ENCODE measurements at regions not wholly inside any gene's neighbourhood (a gene's known extent, or its start where the extent isn't known, plus 50 kb on each side); places are given as distances from the start of the nearest gene placed in this dataset.

DNA sequence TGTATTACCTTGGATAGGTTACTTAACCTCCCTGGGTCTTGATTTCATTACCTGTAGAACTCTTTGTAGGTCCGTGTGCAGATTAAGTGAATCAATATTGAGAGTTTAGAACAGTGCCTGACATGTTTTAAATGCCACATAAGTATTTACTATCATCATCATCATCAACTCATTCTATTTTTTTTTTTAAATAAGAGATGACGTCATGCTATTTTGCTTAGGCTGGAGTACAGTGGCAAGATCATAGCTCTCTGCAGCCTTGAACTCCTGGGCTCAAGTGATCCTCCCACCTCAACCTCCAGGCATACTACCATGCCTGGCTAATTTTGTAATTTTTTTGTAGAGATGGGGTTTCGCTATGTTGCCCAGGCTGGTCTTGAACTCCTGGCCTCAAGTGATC, 132.0 kb upstream of the FZD8 start:
- intact Hi-C loops (cut with DNase I), result no loop called here
- peaks cover 7% of the 10 kb centered on the region for H3K4me1 ChIP-seq
- no peak overlapping the region for H3K4me3 ChIP-seq
- DNase-seq (no peak), ATAC-seq (no peak)
- no peak overlapping the region for H3K27ac ChIP-seq
- TF ChIP-seq POLR2A (IDR thresholded peaks at IDR 0.05), result no peak
- TF ChIP-seq, protein P1, sequence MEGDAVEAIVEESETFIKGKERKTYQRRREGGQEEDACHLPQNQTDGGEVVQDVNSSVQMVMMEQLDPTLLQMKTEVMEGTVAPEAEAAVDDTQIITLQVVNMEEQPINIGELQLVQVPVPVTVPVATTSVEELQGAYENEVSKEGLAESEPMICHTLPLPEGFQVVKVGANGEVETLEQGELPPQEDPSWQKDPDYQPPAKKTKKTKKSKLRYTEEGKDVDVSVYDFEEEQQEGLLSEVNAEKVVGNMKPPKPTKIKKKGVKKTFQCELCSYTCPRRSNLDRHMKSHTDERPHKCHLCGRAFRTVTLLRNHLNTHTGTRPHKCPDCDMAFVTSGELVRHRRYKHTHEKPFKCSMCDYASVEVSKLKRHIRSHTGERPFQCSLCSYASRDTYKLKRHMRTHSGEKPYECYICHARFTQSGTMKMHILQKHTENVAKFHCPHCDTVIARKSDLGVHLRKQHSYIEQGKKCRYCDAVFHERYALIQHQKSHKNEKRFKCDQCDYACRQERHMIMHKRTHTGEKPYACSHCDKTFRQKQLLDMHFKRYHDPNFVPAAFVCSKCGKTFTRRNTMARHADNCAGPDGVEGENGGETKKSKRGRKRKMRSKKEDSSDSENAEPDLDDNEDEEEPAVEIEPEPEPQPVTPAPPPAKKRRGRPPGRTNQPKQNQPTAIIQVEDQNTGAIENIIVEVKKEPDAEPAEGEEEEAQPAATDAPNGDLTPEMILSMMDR (IDR thresholded peaks at IDR 0.05), result no peak
- H3K9me3 ChIP-seq, result no peaks in the 10 kb centered on the region
- no peaks in the 10 kb centered on the region for H3K36me3 ChIP-seq (replicated peaks in 1 of 2; ENCODE audit: insufficient read depth in 1 of 2, low read depth in 2 of 2)
- WGBS, 2 donors, result 65 to 75% methylated on average over 3 of the region's 3 CpGs
- no peaks in the 10 kb centered on the region for H3K27me3 ChIP-seq

- H3K4me1 ChIP-seq, result peaks cover 7% of the 10 kb centered on the region
- intact Hi-C loops (cut with DNase I), result no loop called here
- no peak overlapping the region for H3K4me3 ChIP-seq
- TF ChIP-seq POLR2A (IDR thresholded peaks at IDR 0.05), result no peak
- TF ChIP-seq, protein P1 (IDR thresholded peaks at IDR 0.05), result no peak
- peak overlapping the region in 1 of 4 donors; percentile 26 for H3K27ac ChIP-seq
- H3K9me3 ChIP-seq, result no peaks in the 10 kb centered on the region
- peak; percentile 58 for ATAC-seq
- peak; percentile 25 to 58 (median 52) for DNase-seq
- H3K36me3 ChIP-seq (replicated peaks in 1 of 2; ENCODE audit: insufficient read depth in 1 of 2, low read depth in 2 of 2), result no peaks in the 10 kb centered on the region
- H3K27me3 ChIP-seq, result no peaks in the 10 kb centered on the region
- WGBS, 2 donors, result 17 to 32% methylated on average over 4 of the region's 4 CpGs
Observed at GRCh38 chr10:35770817-35771355, 128.8 kb upstream of the FZD8 start.

DNA sequence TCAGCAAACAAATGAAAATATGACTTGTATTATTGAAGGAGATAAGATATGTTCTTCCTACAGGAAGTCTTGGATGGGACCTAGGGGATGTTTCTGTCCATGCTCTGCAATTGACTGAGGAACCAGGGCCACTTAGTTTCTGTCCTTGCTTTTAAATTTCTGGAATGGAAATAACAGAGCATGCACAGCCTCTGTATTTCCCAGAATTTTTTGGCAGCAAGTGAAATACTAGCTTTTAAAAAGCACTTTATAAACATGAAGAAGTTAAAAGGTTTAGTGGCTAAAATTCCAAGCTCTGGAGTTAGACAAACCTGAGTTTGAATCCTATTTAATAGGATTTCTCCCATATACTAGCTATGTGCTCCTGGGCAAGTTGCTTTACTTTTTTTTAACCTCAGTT, 127.7 kb upstream of the FZD8 start:
- intact Hi-C loops (cut with DNase I), result no loop called here
- no peak for ATAC-seq

DNA sequence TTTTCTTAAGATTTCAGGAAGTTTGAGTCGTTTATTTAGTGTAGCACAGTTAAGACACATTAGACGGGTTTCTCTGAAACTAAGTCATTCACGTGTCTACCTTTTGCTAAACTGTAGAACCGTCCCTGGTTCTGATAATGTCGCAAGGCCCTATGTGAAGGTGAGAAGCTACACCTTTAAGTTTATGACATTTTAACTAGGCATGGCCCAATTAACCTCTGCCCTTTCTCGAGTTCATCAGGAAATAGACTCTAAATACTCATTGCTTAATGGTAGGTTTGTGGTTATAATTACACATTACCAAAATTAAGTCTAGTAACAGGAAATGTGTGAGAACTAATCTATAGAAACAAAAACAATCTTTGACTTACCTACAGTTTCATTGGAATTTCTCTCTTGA, 126.6 kb upstream of the FZD8 start:
- ATAC-seq (no peak), DNase-seq (no peak)
- Histone ChIP-seq H3K27me3 (no peaks in the 10 kb centered on the region), H3K27ac (no peak overlapping the region), H3K4me1 (peaks cover 12% of the 10 kb centered on the region), H3K9me3 (no peaks in the 10 kb centered on the region), H3K4me3 (no peak overlapping the region), H3K36me3 (replicated peaks in 1 of 2; ENCODE audit: insufficient read depth in 1 of 2, low read depth in 2 of 2) (no peaks in the 10 kb centered on the region)
- TF ChIP-seq POLR2A (IDR thresholded peaks at IDR 0.05), result no peak
- TF ChIP-seq, protein P1 (IDR thresholded peaks at IDR 0.05), result no peak
- WGBS, 2 donors, result 75 to 79% methylated on average over 6 of the region's 6 CpGs
- intact Hi-C loops (cut with DNase I), result no loop called here

More for the DNA sequence above, 127.7 kb upstream of the FZD8 start:
- H3K9me3 ChIP-seq, result no peaks in the 10 kb centered on the region
- no peaks in the 10 kb centered on the region for H3K27me3 ChIP-seq
- H3K4me1 ChIP-seq, result peaks cover 12% of the 10 kb centered on the region
- no peak for DNase-seq
- H3K4me3 ChIP-seq, result no peak overlapping the region
- H3K27ac ChIP-seq, result no peak overlapping the region
- TF ChIP-seq, protein P1 (IDR thresholded peaks at IDR 0.05), result no peak
- TF ChIP-seq POLR2A (IDR thresholded peaks at IDR 0.05), result no peak
- no peaks in the 10 kb centered on the region for H3K36me3 ChIP-seq (replicated peaks in 1 of 2; ENCODE audit: insufficient read depth in 1 of 2, low read depth in 2 of 2)

DNA sequence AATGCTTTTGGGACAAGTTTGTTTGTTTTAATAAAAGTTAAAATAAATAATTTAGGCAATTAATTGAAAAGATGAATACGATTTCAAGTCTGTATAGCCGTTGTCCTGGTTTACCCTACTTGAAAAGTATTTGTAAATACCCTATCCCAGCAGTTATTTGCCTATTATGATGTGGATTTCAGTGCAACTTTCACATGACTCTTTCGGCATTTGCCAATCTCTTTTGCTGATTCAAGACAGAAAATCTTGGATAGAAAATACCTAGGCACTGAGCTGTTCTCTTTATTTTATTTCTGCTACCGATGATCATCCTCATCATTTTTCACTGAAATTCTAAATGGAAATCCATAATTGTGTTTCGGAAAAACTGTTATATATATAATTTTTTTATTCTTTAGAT, 125.9 kb upstream of the FZD8 start:
- H3K27ac ChIP-seq, result no peak overlapping the region
- 68 to 84% methylated on average over 5 of the region's 5 CpGs for WGBS, 2 donors
- H3K27me3 ChIP-seq, result no peaks in the 10 kb centered on the region
- no peak overlapping the region for H3K4me3 ChIP-seq
- no peak for ATAC-seq
- peaks cover 12% of the 10 kb centered on the region for H3K4me1 ChIP-seq
- no peaks in the 10 kb centered on the region for H3K9me3 ChIP-seq
- no peak for DNase-seq
- intact Hi-C loops (cut with DNase I), result no loop called here
- no peak for TF ChIP-seq POLR2A (IDR thresholded peaks at IDR 0.05)
- TF ChIP-seq, protein P1 (IDR thresholded peaks at IDR 0.05), result no peak
- no peaks in the 10 kb centered on the region for H3K36me3 ChIP-seq (replicated peaks in 1 of 2; ENCODE audit: insufficient read depth in 1 of 2, low read depth in 2 of 2)
